Colonic mucosa (tissue), 4 donors: ENCODE measurements at regions not wholly inside any gene's neighbourhood (a gene's known extent, or its start where the extent isn't known, plus 50 kb on each side); places are given as distances from the start of the nearest gene placed in this dataset.
"Not testable (repeated sequence)": the region's sequence is repeated elsewhere in the genome, so short reads cannot be mapped to it uniquely, and the experiment has no call there.

Experiments
- DNase-seq: peaks from one replicate; pipeline ENCODE4 v3.0.0-alpha.2; 2020
- H3K27ac ChIP-seq: fragments of 200-600 bp; one replicate; pipeline ENCODE4 v1.8.0; 2021
- H3K27me3 ChIP-seq: fragments of 200-600 bp; one replicate; pipeline ENCODE4 v1.8.0; 2021
- H3K36me3 ChIP-seq: fragments of 200-600 bp; one replicate; pipeline ENCODE4 v1.8.0; 2021
- H3K4me1 ChIP-seq: fragments of 200-600 bp; one replicate; pipeline ENCODE4 v1.8.0; 2021; ENCODE audit warnings: mild to moderate bottlenecking
- H3K4me3 ChIP-seq: fragments of 200-600 bp; one replicate; pipeline ENCODE4 v1.8.0; 2021
- H3K9ac ChIP-seq, 2 donors: one replicate each; pipeline ENCODE4 v1.7.0; 2013; ENCODE audit warnings: control low read depth in 2 of 2, low read depth in 2 of 2, low read length in 2 of 2
- H3K9me3 ChIP-seq: fragments of 200-600 bp; one replicate; pipeline ENCODE4 v1.8.0; 2021
- intact Hi-C: fragments of 100-400 bp; cut with DNase I; formaldehyde crosslinking; loops from one replicate; pipeline ENCODE4 v1.14.1; 2022
- TF ChIP-seq, protein P1 (sequence below): fragments of 200-600 bp; IDR thresholded peaks from one replicate; pipeline ENCODE4 v1.8.0; 2022; ENCODE audit warnings: antibody characterized with exemption, mild to moderate bottlenecking
- donor health status: healthy.
- donor health status: DM: no; HTN: no; CAD: no.
- donor health status: DM: no; HTN: no; CAD: no.

DNA sequence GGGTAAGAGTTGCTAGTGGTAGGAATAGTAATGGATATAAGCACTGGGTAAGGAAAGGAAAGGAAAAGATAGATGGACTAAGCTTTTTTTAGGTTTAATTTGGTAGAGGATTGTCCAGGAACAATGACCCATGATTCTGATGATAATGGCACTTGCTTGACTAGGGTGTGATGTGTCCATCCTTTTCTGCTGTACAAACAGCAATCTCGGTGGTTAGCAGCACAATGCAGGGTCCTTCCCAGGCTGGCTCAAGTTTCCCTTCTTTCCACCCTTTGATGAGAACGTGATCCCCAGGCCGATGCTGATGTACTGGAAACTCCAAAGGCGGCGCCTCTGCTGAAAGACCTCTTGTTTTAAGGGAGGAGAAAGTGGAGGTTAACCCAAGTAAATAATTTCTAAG, 105.3 kb downstream of the TMEM167A start:
- H3K36me3 ChIP-seq = no peaks in the 10 kb centered on the region
- no peak for DNase-seq
- H3K27me3 ChIP-seq = no peaks in the 10 kb centered on the region
- no peak overlapping the region for H3K9ac ChIP-seq
- H3K9me3 ChIP-seq = no peaks in the 10 kb centered on the region
- TF ChIP-seq, protein P1, sequence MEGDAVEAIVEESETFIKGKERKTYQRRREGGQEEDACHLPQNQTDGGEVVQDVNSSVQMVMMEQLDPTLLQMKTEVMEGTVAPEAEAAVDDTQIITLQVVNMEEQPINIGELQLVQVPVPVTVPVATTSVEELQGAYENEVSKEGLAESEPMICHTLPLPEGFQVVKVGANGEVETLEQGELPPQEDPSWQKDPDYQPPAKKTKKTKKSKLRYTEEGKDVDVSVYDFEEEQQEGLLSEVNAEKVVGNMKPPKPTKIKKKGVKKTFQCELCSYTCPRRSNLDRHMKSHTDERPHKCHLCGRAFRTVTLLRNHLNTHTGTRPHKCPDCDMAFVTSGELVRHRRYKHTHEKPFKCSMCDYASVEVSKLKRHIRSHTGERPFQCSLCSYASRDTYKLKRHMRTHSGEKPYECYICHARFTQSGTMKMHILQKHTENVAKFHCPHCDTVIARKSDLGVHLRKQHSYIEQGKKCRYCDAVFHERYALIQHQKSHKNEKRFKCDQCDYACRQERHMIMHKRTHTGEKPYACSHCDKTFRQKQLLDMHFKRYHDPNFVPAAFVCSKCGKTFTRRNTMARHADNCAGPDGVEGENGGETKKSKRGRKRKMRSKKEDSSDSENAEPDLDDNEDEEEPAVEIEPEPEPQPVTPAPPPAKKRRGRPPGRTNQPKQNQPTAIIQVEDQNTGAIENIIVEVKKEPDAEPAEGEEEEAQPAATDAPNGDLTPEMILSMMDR = no peak
- H3K4me3 ChIP-seq = no peak overlapping the region
- no peaks in the 10 kb centered on the region for H3K4me1 ChIP-seq
- no peak overlapping the region for H3K27ac ChIP-seq
- intact Hi-C loops = no loop called here

DNA sequence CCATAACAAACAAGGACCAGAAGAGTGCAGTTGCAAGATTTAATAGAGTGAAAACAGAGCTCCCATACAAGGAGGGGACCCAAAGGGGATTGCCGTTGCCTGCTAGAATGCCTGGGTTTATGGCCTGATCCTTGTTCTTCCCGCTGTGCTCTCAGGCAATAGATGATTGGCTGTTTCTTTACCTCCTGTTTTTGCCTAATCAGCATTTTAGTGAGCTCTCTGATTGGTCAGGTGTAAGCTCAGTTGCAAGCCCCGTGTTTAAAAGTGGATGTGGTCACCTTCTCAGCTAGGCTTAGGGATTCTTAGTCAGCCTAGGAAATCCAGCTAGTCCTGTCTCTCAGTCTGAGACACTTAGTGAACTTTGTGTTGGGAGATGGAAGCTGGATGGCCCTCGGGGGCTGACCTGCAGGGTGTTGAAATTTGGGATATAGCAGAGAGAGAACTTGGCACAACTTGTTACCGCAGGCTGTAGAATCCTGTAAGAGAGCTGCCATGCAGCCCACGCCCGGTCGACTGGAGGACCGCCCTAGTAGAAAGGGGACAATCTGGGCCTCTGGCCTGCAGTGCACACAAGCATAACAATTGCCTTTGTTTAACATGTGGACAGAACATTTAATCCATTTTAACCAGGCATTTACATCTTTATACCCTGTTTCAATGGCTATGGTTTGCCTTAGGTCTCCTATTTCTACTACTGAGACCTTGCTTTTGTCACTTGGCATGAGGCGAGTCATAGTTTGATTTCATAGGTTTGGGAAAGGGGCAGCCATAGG, 106.0 kb downstream of the TMEM167A start:
- H3K9ac ChIP-seq, H3K9me3 ChIP-seq, H3K27ac ChIP-seq, H3K4me1 ChIP-seq, intact Hi-C loops, H3K36me3 ChIP-seq, H3K27me3 ChIP-seq, DNase-seq, H3K4me3 ChIP-seq: not testable (repeated sequence)

DNA sequence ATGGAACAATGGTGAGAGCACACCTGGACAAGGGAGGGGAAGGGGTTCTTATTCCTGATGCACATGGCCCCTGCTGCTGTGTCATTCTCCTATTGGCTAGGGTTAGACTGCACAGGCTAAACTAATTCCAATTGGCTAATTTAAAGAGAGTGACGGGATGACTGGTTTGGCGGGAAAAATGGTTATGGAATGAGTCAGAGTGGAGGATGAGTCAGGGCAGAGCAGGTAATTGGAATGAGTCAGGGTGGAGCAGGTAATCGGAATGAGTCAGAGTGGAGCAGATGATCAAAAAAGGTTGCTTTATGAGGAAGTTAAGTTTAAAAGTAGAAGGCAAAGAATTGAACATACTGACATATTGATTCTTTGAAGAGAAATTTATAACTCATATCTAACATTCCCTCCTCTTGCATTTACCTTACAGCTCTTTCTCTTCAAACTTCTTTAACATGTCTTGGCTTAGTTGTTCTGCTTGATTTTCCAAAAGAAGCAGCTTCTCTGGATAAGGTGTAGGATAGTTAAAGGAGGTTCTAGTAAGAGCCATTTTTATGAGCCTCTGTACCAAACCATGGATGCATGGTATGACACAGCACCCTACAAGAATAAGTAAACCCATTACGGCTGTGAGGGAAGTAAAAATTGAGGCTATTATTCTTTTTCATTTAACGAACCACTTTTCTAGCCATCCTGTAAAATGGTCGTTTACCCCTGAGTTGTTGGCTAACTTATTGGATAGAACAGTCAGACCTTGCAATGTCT, 107.8 kb downstream of the TMEM167A start:
- H3K27ac ChIP-seq, H3K27me3 ChIP-seq, H3K36me3 ChIP-seq, DNase-seq, intact Hi-C loops, H3K9ac ChIP-seq, H3K4me3 ChIP-seq, H3K9me3 ChIP-seq, H3K4me1 ChIP-seq: not testable (repeated sequence)

DNA sequence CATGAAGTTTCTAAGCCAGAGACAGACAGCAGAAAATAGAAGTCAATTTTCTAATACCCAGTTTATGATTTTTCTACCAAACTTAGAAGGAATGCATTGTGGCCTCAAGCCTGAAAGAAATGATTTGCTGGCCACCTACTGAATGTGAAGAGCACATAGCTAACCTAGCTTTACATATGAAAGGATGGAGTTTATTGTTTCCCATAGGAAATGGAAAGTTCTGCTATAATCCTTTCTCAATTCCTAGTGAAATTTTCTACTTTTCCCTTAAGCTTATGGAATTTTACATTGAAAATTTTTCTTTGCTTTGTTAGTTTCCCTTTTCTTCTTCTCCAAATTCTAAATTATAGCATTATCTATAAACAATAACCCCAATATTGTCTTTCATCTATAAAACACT, 110.1 kb downstream of the TMEM167A start:
- Histone ChIP-seq H3K4me3 (no peak overlapping the region), H3K27me3 (no peaks in the 10 kb centered on the region), H3K27ac (no peak overlapping the region), H3K4me1 (no peaks in the 10 kb centered on the region), H3K9ac (no peak overlapping the region), H3K9me3 (no peaks in the 10 kb centered on the region), H3K36me3 (no peaks in the 10 kb centered on the region)
- no peak for DNase-seq
- TF ChIP-seq, protein P1 = no peak
- intact Hi-C loops = no loop called here

DNA sequence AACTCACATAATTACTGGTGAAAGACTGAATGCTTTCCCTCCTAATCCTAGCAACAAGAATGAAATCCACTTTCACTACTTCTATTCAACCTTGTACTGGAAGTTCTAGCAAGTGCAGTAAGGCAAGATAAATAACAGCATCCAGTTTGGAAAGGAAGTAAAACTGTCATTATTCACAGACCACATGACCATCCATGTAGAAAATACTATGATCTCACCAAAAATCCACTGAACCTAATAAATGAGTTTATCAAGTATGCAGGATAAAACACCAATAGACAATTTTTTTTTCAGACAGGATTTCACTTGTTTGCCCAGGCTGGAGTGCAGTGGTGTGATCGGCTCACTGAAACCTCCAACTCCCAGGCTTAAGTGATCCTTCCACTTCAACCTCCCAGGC, 117.7 kb downstream of the TMEM167A start:
- intact Hi-C loops = no loop called here

DNA sequence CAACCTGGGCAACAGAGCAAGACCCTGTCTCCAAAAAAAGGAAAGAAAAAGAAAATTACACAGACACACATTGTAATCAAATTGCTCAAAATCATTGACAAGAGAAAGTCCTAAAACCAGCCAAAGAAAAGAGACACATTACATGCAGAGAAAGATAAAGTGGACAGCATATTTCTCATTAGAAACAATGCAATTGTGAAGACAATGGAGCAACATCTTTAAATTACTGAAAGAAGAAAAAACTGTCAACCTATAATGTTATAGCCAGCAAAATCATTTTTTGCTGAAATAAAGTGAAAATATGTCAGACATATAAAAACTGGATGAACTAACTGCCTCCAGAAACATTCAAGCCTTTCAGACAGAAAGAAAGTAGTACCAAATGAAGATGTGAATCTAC, 120.6 kb downstream of the TMEM167A start:
- no peak for DNase-seq
- TF ChIP-seq, protein P1 = no peak
- H3K9ac ChIP-seq = no peak overlapping the region
- H3K36me3 ChIP-seq = no peaks in the 10 kb centered on the region
- no peak overlapping the region for H3K4me3 ChIP-seq
- no peak overlapping the region for H3K27ac ChIP-seq
- intact Hi-C loops = no loop called here
- H3K4me1 ChIP-seq = no peaks in the 10 kb centered on the region
- H3K27me3 ChIP-seq = no peaks in the 10 kb centered on the region
- no peaks in the 10 kb centered on the region for H3K9me3 ChIP-seq

More for the DNA sequence above, 117.7 kb downstream of the TMEM167A start:
- H3K4me1 ChIP-seq = no peaks in the 10 kb centered on the region
- no peaks in the 10 kb centered on the region for H3K36me3 ChIP-seq
- no peak overlapping the region for H3K27ac ChIP-seq
- H3K9me3 ChIP-seq = no peaks in the 10 kb centered on the region
- H3K9ac ChIP-seq = no peak overlapping the region
- TF ChIP-seq, protein P1 = no peak
- no peaks in the 10 kb centered on the region for H3K27me3 ChIP-seq
- no peak overlapping the region for H3K4me3 ChIP-seq
- DNase-seq = no peak
